IMR-90 (cell line): ENCODE measurements at regions not wholly inside any gene's neighbourhood (a gene's known extent, or its start where the extent isn't known, plus 50 kb on each side); places are given as distances from the start of the nearest gene placed in this dataset.

Experiments used
- ATAC-seq: fragments of 200-7000 bp; cut with Tn5 transposase; 2 replicates; pipeline ENCODE4 v1.9.1; 2020; ENCODE audit warnings: low read depth, mild to moderate bottlenecking, moderate library complexity
- BruUV-seq: library from RNA; stranded (reverse); fragments of 400-500 nt; replicated peaks from 2 replicates; lab custom pipeline; 2021; lab: Mats Ljungman, UMichigan
- CTCF ChIA-PET: fragments of 300-600 bp; formaldehyde crosslinking; extraction: SDS; loops from one replicate; lab custom pipeline; 2021; ENCODE audit warnings: antibody characterized with exemption; lab: Yijun Ruan, JAX
- POLR2A ChIA-PET: fragments of 300-600 bp; sonication (Branson Sonifier 250); formaldehyde crosslinking; loops from one replicate; lab custom pipeline; 2022; ENCODE audit warnings: antibody characterized with exemption; ENCODE audit not compliant: unreplicated experiment; lab: Charles Lee
- DNase-seq: peaks from one replicate; pipeline ENCODE4 v3.0.0; 2013
- H2AFZ ChIP-seq: replicated peaks from 2 replicates; pipeline ENCODE3; 2013; ENCODE audit warnings: low read length, mild to moderate bottlenecking; ENCODE audit not compliant: poor library complexity
- H2AK5ac ChIP-seq: 2 replicates; pipeline ENCODE4 v1.6.1; 2013; ENCODE audit warnings: low read depth, low read length, inconsistent platforms
- H2AK9ac ChIP-seq: replicated peaks from 2 replicates; pipeline ENCODE3; 2013; ENCODE audit warnings: mild to moderate bottlenecking, low read depth, low read length, moderate library complexity; ENCODE audit not compliant: poor library complexity
- H2BK120ac ChIP-seq: 2 replicates; pipeline ENCODE4 v1.6.1; 2013; ENCODE audit warnings: low read depth, low read length, inconsistent platforms
- H2BK15ac ChIP-seq: 3 replicates; pipeline ENCODE4 v1.6.1; 2013; ENCODE audit warnings: low read depth, low read length, inconsistent platforms
- H2BK20ac ChIP-seq: 2 replicates; pipeline ENCODE4 v1.6.1; 2013; ENCODE audit warnings: low read depth, mild to moderate bottlenecking, inconsistent platforms, low read length, moderate library complexity
- H2BK5ac ChIP-seq: 2 replicates; pipeline ENCODE4 v1.6.1; 2013; ENCODE audit warnings: mild to moderate bottlenecking, low read depth, low read length, inconsistent platforms; ENCODE audit not compliant: poor library complexity, severe bottlenecking
- H3K14ac ChIP-seq: replicated peaks from 2 replicates; pipeline ENCODE4 v1.6.1; 2013; ENCODE audit warnings: low read depth, low read length, inconsistent platforms
- H3K18ac ChIP-seq: 2 replicates; pipeline ENCODE4 v1.6.1; 2013; ENCODE audit warnings: low read depth, low read length, control low read depth
- H3K23ac ChIP-seq: 2 replicates; pipeline ENCODE4 v1.6.1; 2013; ENCODE audit warnings: low read depth, low read length, inconsistent platforms
- H3K27ac ChIP-seq: 2 replicates; pipeline ENCODE4 v1.5.1; 2013; ENCODE audit warnings: mild to moderate bottlenecking, control low read depth, low read length; ENCODE audit not compliant: insufficient read depth
- H3K27me3 ChIP-seq: 2 replicates; pipeline ENCODE4 v1.6.1; 2013; ENCODE audit warnings: low read length; ENCODE audit not compliant: control insufficient read depth, insufficient read depth
- H3K36me3 ChIP-seq: 2 replicates; pipeline ENCODE4 v1.6.1; 2013; ENCODE audit warnings: low read length, mixed read lengths; ENCODE audit not compliant: control insufficient read depth, insufficient read depth
- H3K4ac ChIP-seq: 2 replicates; pipeline ENCODE4 v1.6.1; 2013; ENCODE audit warnings: low read depth, low read length, inconsistent platforms
- H3K4me1 ChIP-seq: 2 replicates; pipeline ENCODE4 v1.6.1; 2013; ENCODE audit warnings: low read length, mixed read lengths; ENCODE audit not compliant: control insufficient read depth, insufficient read depth
- H3K4me2 ChIP-seq: 2 replicates; pipeline ENCODE4 v1.6.1; 2013; ENCODE audit warnings: low read depth, mild to moderate bottlenecking, control low read depth, low read length, moderate library complexity
- H3K4me3 ChIP-seq: 2 replicates; pipeline ENCODE4 v1.5.1; 2013; ENCODE audit warnings: low read depth, mild to moderate bottlenecking, control low read depth, low read length, moderate library complexity; ENCODE audit not compliant: insufficient read depth
- H3K56ac ChIP-seq: 2 replicates; pipeline ENCODE4 v1.6.1; 2013; ENCODE audit warnings: low read length, inconsistent platforms; ENCODE audit not compliant: insufficient read depth; ENCODE audit errors: extremely low read depth
- H3K79me1 ChIP-seq, 2 experiments: 2 replicates each; pipeline ENCODE4 v1.6.1; 2013; ENCODE audit warnings: low read length in 2 of 2, inconsistent platforms in 1 of 2, low read depth in 1 of 2
- H3K9ac ChIP-seq: 2 replicates; pipeline ENCODE4 v1.6.1; 2013; ENCODE audit warnings: low read depth, low read length, control low read depth
- H3K9me1 ChIP-seq: 2 replicates; pipeline ENCODE4 v1.6.1; 2013; ENCODE audit warnings: low read length, inconsistent platforms; ENCODE audit not compliant: insufficient read depth
- H3K9me3 ChIP-seq: 2 replicates; pipeline ENCODE4 v1.6.1; 2013; ENCODE audit warnings: low read length; ENCODE audit not compliant: control insufficient read depth, insufficient read depth
- H4K20me1 ChIP-seq: 2 replicates; pipeline ENCODE4 v1.6.1; 2013; ENCODE audit warnings: low read length, inconsistent platforms; ENCODE audit not compliant: insufficient read depth
- H4K5ac ChIP-seq: 2 replicates; pipeline ENCODE4 v1.6.1; 2013; ENCODE audit warnings: mild to moderate bottlenecking, low read depth, low read length, control low read depth
- H4K8ac ChIP-seq, 2 experiments: 2 replicates each; pipeline ENCODE4 v1.6.1; 2013; ENCODE audit warnings: low read depth in 2 of 2, low read length in 2 of 2, control low read depth in 1 of 2, inconsistent platforms in 1 of 2
- H4K91ac ChIP-seq: 2 replicates; pipeline ENCODE4 v1.6.1; 2013; ENCODE audit warnings: low read depth, low read length, inconsistent platforms; ENCODE audit not compliant: insufficient read depth
- CEBPB ChIP-seq: IDR thresholded peaks from 2 replicates; pipeline ENCODE4 v1.6.1; 2012; ENCODE audit warnings: low read depth, low read length, improper control_type of control experiment
- RFX5 ChIP-seq: IDR thresholded peaks from 2 replicates; pipeline ENCODE4 v1.8.0; 2012; ENCODE audit warnings: low read depth, mild to moderate bottlenecking, low read length, moderate library complexity
- WGBS, 2 experiments: methylation state at CpG; one replicate each; pipeline versions ENCODE4 v1.1.5 to v1.1.7; 2013; ENCODE audit warnings: missing lambda C conversion rate in 2 of 2; ENCODE audit not compliant: insufficient read length in 1 of 2; ENCODE audit errors: extremely low coverage in 2 of 2; 5-methylcytosine and 5-hydroxymethylcytosine counted together
- dilution Hi-C: fragments of 300-500 bp; cut with HindIII; formaldehyde crosslinking; loops from one replicate; pipeline ENCODE4 v1.14.3; 2018; ENCODE audit warnings: low sequenced_read_pairs; ENCODE audit not compliant: unreplicated experiment
- in situ Hi-C: fragments of 300-500 bp; cut with MboI; formaldehyde crosslinking; loops from 3 replicates; pipeline ENCODE4 v1.14.3; 2019; ENCODE audit warnings: low sequenced_read_pairs, inconsistent platforms, mixed read lengths
- intact Hi-C: fragments of 100-400 bp; cut with micrococcal nuclease; formaldehyde crosslinking; loops from 2 replicates; pipeline ENCODE4 v1.10.0; 2022

DNA sequence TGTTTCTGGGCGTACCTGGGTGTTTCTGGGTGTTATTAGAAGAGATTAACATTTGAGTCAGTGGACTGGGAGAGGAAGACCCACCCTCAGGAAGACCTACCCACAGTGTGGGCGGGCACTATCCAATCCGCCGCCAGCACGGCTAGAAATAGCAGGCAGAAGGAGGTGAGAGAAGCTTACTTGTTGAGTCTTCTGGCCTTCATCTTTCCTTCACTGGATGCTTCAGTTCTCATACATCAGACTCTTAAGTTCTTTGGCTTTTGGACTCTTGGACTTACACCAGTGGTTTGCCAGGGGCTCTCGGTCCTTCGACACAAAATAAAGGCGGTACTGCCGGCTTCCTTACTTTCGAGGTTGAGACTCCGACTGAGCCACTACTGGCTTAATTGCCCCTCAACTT, 654.6 kb upstream of the CADM2 start:
- Histone ChIP-seq H3K9me3 (0 out of 2 replicates have a peak, but pooled peaks cover 4% of the 10 kb centered on the region), H2AK5ac (no peak overlapping the region), H3K4me2 (no peak overlapping the region), H2BK20ac (no peak overlapping the region), H3K27me3 (no peaks in the 10 kb centered on the region), H2BK120ac (no peak overlapping the region), H3K4ac (no peak overlapping the region), H3K4me1 (no peaks in the 10 kb centered on the region), H3K9me1 (no peaks in the 10 kb centered on the region), H4K20me1 (no peaks in the 10 kb centered on the region), H3K79me1 (no peaks in the 10 kb centered on the region), H4K5ac (no peak overlapping the region), H3K36me3 (no peaks in the 10 kb centered on the region), H2AFZ (no peak overlapping the region), H2BK5ac (no peak overlapping the region), H3K27ac (no peak overlapping the region), H4K8ac (no peak overlapping the region), H3K4me3 (no peak overlapping the region), H4K91ac (no peak overlapping the region), H2BK15ac (no peak overlapping the region), H3K9ac (no peak overlapping the region), H3K56ac (no peak overlapping the region), H3K18ac (no peak overlapping the region), H3K14ac (no peak overlapping the region), H3K23ac (no peak overlapping the region), H2AK9ac (no peak overlapping the region)
- ChIA-PET CTCF (no interaction called here), POLR2A (no interaction called here)
- no peak for TF ChIP-seq CEBPB
- TF ChIP-seq RFX5: no peak
- in situ Hi-C loops (no loop called here), dilution Hi-C loops (no loop called here), intact Hi-C loops (no loop called here)
- DNase-seq (no peak), ATAC-seq (no peak)
- BruUV-seq: no TSS peak
- 83% methylated on average over 6 of the region's 11 CpGs; no CpG with 5 or more reads in 1 of the 2 experiments for WGBS, 2 experiments
